PFSK-1 (cell line): ENCODE measurements at regions not wholly inside any gene's neighbourhood (a gene's known extent, or its start where the extent isn't known, plus 50 kb on each side); places are given as distances from the start of the nearest gene placed in this dataset.

Experiments used
- POLR2AphosphoS5 ChIP-seq: IDR thresholded peaks from 2 replicates; pipeline ENCODE4 v1.6.1; 2012; ENCODE audit warnings: low read depth, mild to moderate bottlenecking, control low read depth, low read length, moderate library complexity
- TAF1 ChIP-seq: IDR thresholded peaks from 2 replicates; pipeline ENCODE4 v1.6.1; 2012; ENCODE audit warnings: low read length, control low read depth, borderline replicate concordance; ENCODE audit not compliant: insufficient read depth
- TF ChIP-seq, protein P1 (sequence below), 2 experiments: IDR thresholded peaks; 2 replicates each; pipeline versions ENCODE4 v1.6.1 to v1.8.0; 2011 to 2012; ENCODE audit warnings: low read depth in 2 of 2, low read length in 2 of 2, control low read depth in 1 of 2, inconsistent platforms in 1 of 2, mild to moderate bottlenecking in 1 of 2, moderate library complexity in 1 of 2; ENCODE audit not compliant: insufficient read depth in 1 of 2

DNA sequence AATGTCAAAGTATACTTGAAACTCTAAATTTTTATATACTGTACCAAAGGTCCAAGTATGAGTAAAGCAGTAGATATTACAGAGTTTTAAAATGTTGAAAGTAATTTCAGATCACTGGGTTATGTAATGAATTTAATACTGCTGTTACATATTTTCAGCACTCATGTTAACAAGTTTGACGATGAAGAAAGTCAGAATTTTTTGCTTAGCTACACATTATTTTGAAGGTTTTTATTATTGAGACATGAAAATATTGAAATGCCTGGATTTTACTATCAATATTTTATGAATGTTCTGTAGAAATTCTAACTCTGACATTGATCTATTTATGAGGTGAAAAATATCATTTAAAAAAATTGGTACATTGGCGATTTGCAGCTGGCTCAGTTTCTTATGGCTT, 1030.3 kb downstream of the FSCB start:
- TF ChIP-seq, protein P1, sequence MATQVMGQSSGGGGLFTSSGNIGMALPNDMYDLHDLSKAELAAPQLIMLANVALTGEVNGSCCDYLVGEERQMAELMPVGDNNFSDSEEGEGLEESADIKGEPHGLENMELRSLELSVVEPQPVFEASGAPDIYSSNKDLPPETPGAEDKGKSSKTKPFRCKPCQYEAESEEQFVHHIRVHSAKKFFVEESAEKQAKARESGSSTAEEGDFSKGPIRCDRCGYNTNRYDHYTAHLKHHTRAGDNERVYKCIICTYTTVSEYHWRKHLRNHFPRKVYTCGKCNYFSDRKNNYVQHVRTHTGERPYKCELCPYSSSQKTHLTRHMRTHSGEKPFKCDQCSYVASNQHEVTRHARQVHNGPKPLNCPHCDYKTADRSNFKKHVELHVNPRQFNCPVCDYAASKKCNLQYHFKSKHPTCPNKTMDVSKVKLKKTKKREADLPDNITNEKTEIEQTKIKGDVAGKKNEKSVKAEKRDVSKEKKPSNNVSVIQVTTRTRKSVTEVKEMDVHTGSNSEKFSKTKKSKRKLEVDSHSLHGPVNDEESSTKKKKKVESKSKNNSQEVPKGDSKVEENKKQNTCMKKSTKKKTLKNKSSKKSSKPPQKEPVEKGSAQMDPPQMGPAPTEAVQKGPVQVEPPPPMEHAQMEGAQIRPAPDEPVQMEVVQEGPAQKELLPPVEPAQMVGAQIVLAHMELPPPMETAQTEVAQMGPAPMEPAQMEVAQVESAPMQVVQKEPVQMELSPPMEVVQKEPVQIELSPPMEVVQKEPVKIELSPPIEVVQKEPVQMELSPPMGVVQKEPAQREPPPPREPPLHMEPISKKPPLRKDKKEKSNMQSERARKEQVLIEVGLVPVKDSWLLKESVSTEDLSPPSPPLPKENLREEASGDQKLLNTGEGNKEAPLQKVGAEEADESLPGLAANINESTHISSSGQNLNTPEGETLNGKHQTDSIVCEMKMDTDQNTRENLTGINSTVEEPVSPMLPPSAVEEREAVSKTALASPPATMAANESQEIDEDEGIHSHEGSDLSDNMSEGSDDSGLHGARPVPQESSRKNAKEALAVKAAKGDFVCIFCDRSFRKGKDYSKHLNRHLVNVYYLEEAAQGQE (IDR thresholded peaks at IDR 0.05; ENCODE audit: insufficient read depth in 1 of 2, low read depth in 2 of 2, low read length in 2 of 2), result no peak
- TF ChIP-seq POLR2AphosphoS5, result no peak
- TF ChIP-seq TAF1, result no peak
